Panc1 (cell line): ENCODE measurements at regions not wholly inside any gene's neighbourhood (a gene's known extent, or its start where the extent isn't known, plus 50 kb on each side); places are given as distances from the start of the nearest gene placed in this dataset.

Experiments used
- ATAC-seq: fragments of 200-7000 bp; cut with Tn5 transposase; 2 replicates; pipeline ENCODE4 v1.9.1; 2020; ENCODE audit warnings: mild to moderate bottlenecking, moderate library complexity
- BruUV-seq: library from RNA; stranded (reverse); fragments of 400-500 nt; replicated peaks from 2 replicates; lab custom pipeline; 2021; lab: Mats Ljungman, UMichigan
- CTCF ChIA-PET: fragments of 300-600 bp; sonication (Branson Sonifier 250); formaldehyde crosslinking; loops from one replicate; lab custom pipeline; 2022; ENCODE audit warnings: antibody characterized with exemption; lab: Charles Lee
- POLR2A ChIA-PET: fragments of 300-600 bp; sonication (Branson Sonifier 250); formaldehyde crosslinking; loops from one replicate; lab custom pipeline; 2022; ENCODE audit warnings: antibody characterized with exemption; lab: Charles Lee
- DNase-seq: peaks from one replicate; pipeline ENCODE4 v3.0.0-alpha.2; 2010; ENCODE audit warnings: low read depth, low spot score
- H3K27ac ChIP-seq: 2 replicates; pipeline ENCODE4 v1.5.1; 2011; ENCODE audit warnings: mild to moderate bottlenecking, low read length, inconsistent platforms
- H3K27me3 ChIP-seq: fragments of 200-500 bp; sonication (Bioruptor generic); 2 replicates; pipeline ENCODE4 v1.6.0; 2014; ENCODE audit warnings: low read length, inconsistent platforms; ENCODE audit not compliant: control insufficient read depth, insufficient read depth
- H3K36me3 ChIP-seq: fragments of 200-500 bp; sonication (Bioruptor generic); 2 replicates; pipeline ENCODE4 v1.5.1; 2014; ENCODE audit warnings: inconsistent platforms, mild to moderate bottlenecking, low read length, moderate library complexity; ENCODE audit not compliant: control insufficient read depth, insufficient read depth
- H3K4me1 ChIP-seq: 2 replicates; pipeline ENCODE4 v1.5.1; 2011; ENCODE audit warnings: inconsistent platforms, mild to moderate bottlenecking, low read length, moderate library complexity; ENCODE audit not compliant: control insufficient read depth, insufficient read depth
- H3K4me3 ChIP-seq, 2 experiments: 2 replicates each; pipeline ENCODE4 v1.5.1; 2011 to 2012; ENCODE audit warnings: low read depth in 2 of 2, low read length in 2 of 2, mild to moderate bottlenecking in 2 of 2, inconsistent platforms in 1 of 2, moderate library complexity in 1 of 2
- H3K9me3 ChIP-seq: fragments of 200-500 bp; sonication (Bioruptor generic); 2 replicates; pipeline ENCODE4 v1.5.1; 2014; ENCODE audit warnings: low read depth, mild to moderate bottlenecking, inconsistent platforms, low read length, moderate library complexity; ENCODE audit not compliant: control insufficient read depth, insufficient read depth
- POLR2AphosphoS5 ChIP-seq: IDR thresholded peaks from 2 replicates; pipeline ENCODE4 v1.6.1; 2012; ENCODE audit warnings: mild to moderate bottlenecking, low read depth, low read length, moderate library complexity
- SIN3A ChIP-seq: IDR thresholded peaks from 2 replicates; pipeline ENCODE4 v1.6.1; 2012; ENCODE audit warnings: low read depth, mild to moderate bottlenecking, low read length, moderate library complexity, borderline replicate concordance; ENCODE audit not compliant: insufficient read depth
- TCF7L2 ChIP-seq: IDR thresholded peaks from 2 replicates; pipeline ENCODE4 v1.6.1; 2011; ENCODE audit warnings: mild to moderate bottlenecking, low read depth, low read length, inconsistent platforms
- in situ Hi-C: cut with HindIII; loops from 2 replicates; pipeline ENCODE4 v1.10.0; 2016; ENCODE audit warnings: low sequenced_read_pairs, low pct_unique_long_range_greater_than_20kb
- intact Hi-C: fragments of 100-400 bp; cut with micrococcal nuclease; formaldehyde crosslinking; loops from one replicate; pipeline ENCODE4 v1.10.0; 2022; ENCODE audit not compliant: unreplicated experiment
- TF ChIP-seq, protein P1 (sequence below): fragments of 450-650 bp; IDR thresholded peaks from 2 replicates; pipeline ENCODE4 v1.5.1; 2017; ENCODE audit warnings: mild to moderate bottlenecking
- TF ChIP-seq, protein P2 (sequence below), 2 experiments: IDR thresholded peaks; 2 replicates each; pipeline ENCODE4 v1.6.1; 2011 to 2012; ENCODE audit warnings: low read depth in 2 of 2, control low read depth in 1 of 2, low read length in 1 of 2, mild to moderate bottlenecking in 1 of 2, moderate library complexity in 1 of 2; ENCODE audit not compliant: insufficient read depth in 1 of 2

DNA sequence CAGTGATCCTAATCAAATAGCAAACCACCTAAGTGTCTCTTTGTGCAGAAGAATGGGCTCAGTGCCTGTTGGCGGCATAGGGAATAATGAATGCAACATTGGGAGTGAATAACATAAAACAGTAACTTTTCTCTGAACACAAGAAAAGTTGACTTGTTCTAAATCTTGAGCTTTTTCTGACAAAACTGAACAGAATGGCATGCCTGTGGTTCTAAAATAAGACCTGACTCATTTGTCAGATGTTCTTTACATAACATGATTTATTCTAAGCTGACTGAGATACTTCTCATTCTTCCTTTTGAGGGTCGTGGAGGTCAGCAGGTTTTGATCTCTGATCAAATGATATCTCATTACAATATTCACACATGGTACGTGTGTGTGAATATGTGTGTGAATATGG is 165.4 kb upstream of the WDR1 start:
- in situ Hi-C loops, result no loop called here
- intact Hi-C loops, result no loop called here
- CTCF ChIA-PET, result no interaction called here
- TF ChIP-seq, protein P1, sequence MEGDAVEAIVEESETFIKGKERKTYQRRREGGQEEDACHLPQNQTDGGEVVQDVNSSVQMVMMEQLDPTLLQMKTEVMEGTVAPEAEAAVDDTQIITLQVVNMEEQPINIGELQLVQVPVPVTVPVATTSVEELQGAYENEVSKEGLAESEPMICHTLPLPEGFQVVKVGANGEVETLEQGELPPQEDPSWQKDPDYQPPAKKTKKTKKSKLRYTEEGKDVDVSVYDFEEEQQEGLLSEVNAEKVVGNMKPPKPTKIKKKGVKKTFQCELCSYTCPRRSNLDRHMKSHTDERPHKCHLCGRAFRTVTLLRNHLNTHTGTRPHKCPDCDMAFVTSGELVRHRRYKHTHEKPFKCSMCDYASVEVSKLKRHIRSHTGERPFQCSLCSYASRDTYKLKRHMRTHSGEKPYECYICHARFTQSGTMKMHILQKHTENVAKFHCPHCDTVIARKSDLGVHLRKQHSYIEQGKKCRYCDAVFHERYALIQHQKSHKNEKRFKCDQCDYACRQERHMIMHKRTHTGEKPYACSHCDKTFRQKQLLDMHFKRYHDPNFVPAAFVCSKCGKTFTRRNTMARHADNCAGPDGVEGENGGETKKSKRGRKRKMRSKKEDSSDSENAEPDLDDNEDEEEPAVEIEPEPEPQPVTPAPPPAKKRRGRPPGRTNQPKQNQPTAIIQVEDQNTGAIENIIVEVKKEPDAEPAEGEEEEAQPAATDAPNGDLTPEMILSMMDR, result no peak
- TF ChIP-seq, protein P2, sequence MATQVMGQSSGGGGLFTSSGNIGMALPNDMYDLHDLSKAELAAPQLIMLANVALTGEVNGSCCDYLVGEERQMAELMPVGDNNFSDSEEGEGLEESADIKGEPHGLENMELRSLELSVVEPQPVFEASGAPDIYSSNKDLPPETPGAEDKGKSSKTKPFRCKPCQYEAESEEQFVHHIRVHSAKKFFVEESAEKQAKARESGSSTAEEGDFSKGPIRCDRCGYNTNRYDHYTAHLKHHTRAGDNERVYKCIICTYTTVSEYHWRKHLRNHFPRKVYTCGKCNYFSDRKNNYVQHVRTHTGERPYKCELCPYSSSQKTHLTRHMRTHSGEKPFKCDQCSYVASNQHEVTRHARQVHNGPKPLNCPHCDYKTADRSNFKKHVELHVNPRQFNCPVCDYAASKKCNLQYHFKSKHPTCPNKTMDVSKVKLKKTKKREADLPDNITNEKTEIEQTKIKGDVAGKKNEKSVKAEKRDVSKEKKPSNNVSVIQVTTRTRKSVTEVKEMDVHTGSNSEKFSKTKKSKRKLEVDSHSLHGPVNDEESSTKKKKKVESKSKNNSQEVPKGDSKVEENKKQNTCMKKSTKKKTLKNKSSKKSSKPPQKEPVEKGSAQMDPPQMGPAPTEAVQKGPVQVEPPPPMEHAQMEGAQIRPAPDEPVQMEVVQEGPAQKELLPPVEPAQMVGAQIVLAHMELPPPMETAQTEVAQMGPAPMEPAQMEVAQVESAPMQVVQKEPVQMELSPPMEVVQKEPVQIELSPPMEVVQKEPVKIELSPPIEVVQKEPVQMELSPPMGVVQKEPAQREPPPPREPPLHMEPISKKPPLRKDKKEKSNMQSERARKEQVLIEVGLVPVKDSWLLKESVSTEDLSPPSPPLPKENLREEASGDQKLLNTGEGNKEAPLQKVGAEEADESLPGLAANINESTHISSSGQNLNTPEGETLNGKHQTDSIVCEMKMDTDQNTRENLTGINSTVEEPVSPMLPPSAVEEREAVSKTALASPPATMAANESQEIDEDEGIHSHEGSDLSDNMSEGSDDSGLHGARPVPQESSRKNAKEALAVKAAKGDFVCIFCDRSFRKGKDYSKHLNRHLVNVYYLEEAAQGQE (IDR thresholded peaks at IDR 0.05; ENCODE audit: insufficient read depth in 1 of 2, low read depth in 2 of 2, low read length in 1 of 2), result no peak
- no peak for TF ChIP-seq POLR2AphosphoS5
- no peak for TF ChIP-seq SIN3A
- no peak for TF ChIP-seq TCF7L2
- H3K9me3 ChIP-seq, result no peaks in the 10 kb centered on the region
- H3K4me1 ChIP-seq, result no peaks in the 10 kb centered on the region
- H3K4me3 ChIP-seq, result no peak overlapping the region
- H3K36me3 ChIP-seq, result no peaks in the 10 kb centered on the region
- DNase-seq (no peak), ATAC-seq (no peak)
- H3K27ac ChIP-seq, result no peak overlapping the region
- H3K27me3 ChIP-seq, result no peaks in the 10 kb centered on the region
- BruUV-seq, result no TSS peak
- POLR2A ChIA-PET, result no interaction called here

DNA sequence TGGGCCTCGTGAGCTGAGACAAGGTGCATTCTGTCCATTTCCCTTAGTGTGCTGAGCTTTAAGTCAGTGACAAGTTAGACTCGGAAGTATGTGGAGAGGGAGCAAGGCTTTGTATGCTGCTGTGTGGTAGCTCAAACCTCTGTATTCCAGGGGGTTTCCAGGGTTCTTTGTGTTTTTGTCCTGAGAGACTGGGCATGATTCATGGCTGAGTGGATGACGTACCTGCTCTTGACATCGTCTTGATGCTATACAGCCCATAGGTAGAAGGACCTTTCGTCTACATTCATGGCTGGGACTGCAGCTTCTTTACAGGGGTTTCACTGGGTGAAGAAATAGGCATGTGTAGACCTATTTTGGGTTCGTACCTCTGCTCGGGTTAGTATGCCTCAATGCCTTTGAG is 162.7 kb upstream of the WDR1 start:
- intact Hi-C loops (no loop called here), in situ Hi-C loops (no loop called here)
- no peaks in the 10 kb centered on the region for H3K9me3 ChIP-seq
- CTCF ChIA-PET, result no interaction called here
- no peak overlapping the region for H3K4me3 ChIP-seq
- no peak for ATAC-seq
- no peaks in the 10 kb centered on the region for H3K27me3 ChIP-seq
- no peak for DNase-seq
- TF ChIP-seq, protein P2 (IDR thresholded peaks at IDR 0.05; ENCODE audit: insufficient read depth in 1 of 2, low read depth in 2 of 2, low read length in 1 of 2), result no peak
- TF ChIP-seq SIN3A (no peak), POLR2AphosphoS5 (no peak), TCF7L2 (no peak)
- TF ChIP-seq, protein P1, result no peak
- H3K36me3 ChIP-seq, result no peaks in the 10 kb centered on the region
- POLR2A ChIA-PET, result no interaction called here
- H3K27ac ChIP-seq, result no peak overlapping the region
- no TSS peak for BruUV-seq
- H3K4me1 ChIP-seq, result no peaks in the 10 kb centered on the region
